Loucy (cell line): ENCODE measurements at regions not wholly inside any gene's neighbourhood (a gene's known extent, or its start where the extent isn't known, plus 50 kb on each side); places are given as distances from the start of the nearest gene placed in this dataset.

Source experiments
- H2AFZ ChIP-seq: fragments of 200-600 bp; sonication (generic); 2 replicates; pipeline ENCODE4 v1.6.0; 2016; ENCODE audit warnings: antibody characterized with exemption, mild to moderate bottlenecking, low read length, moderate library complexity
- H3F3A ChIP-seq: fragments of 200-600 bp; 2 replicates; pipeline ENCODE4 v1.6.0; 2016; ENCODE audit warnings: antibody characterized with exemption, low read depth, mild to moderate bottlenecking
- H3K27me3 ChIP-seq: fragments of 200-600 bp; sonication (generic); 2 replicates; pipeline ENCODE4 v1.6.1; 2014; ENCODE audit warnings: low read length, mild to moderate bottlenecking; ENCODE audit not compliant: insufficient read depth, poor library complexity, severe bottlenecking
- H3K36me3 ChIP-seq: fragments of 200-600 bp; sonication (generic); 2 replicates; pipeline ENCODE4 v1.6.1; 2016; ENCODE audit warnings: low read length; ENCODE audit not compliant: insufficient read depth
- H3K4me1 ChIP-seq: fragments of 200-600 bp; sonication (generic); 2 replicates; pipeline ENCODE4 v1.5.1; 2014; ENCODE audit warnings: low read length, mild to moderate bottlenecking; ENCODE audit not compliant: insufficient read depth, poor library complexity, severe bottlenecking
- H3K4me2 ChIP-seq: fragments of 200-600 bp; sonication (generic); 2 replicates; pipeline ENCODE4 v1.6.0; 2014; ENCODE audit warnings: antibody characterized with exemption, low read length, low read depth, mild to moderate bottlenecking; ENCODE audit not compliant: poor library complexity, severe bottlenecking
- H3K4me3 ChIP-seq: fragments of 200-600 bp; sonication (generic); 2 replicates; pipeline ENCODE4 v1.5.1; 2014; ENCODE audit warnings: low read length, mild to moderate bottlenecking, mixed read lengths; ENCODE audit not compliant: poor library complexity, severe bottlenecking
- H3K79me2 ChIP-seq: fragments of 200-600 bp; sonication (generic); 2 replicates; pipeline ENCODE4 v1.6.1; 2014; ENCODE audit warnings: low read length; ENCODE audit not compliant: insufficient read depth
- H3K9ac ChIP-seq: fragments of 200-600 bp; sonication (generic); 2 replicates; pipeline ENCODE4 v1.6.0; 2014; ENCODE audit warnings: mild to moderate bottlenecking, low read depth, low read length, moderate library complexity; ENCODE audit not compliant: poor library complexity, severe bottlenecking
- H3K9me2 ChIP-seq: fragments of 200-600 bp; sonication (generic); replicated peaks from 2 replicates; pipeline ENCODE4 v1.6.1; 2016; ENCODE audit warnings: low read depth, low read length, mixed read lengths
- H3K9me3 ChIP-seq: fragments of 200-600 bp; sonication (generic); 2 replicates; pipeline ENCODE4 v1.6.1; 2014; ENCODE audit warnings: mild to moderate bottlenecking, antibody characterized with exemption, low read length, low read depth; ENCODE audit not compliant: insufficient read depth
- H4K20me1 ChIP-seq: fragments of 200-600 bp; sonication (generic); 2 replicates; pipeline ENCODE4 v1.6.0; 2014; ENCODE audit warnings: antibody characterized with exemption, low read length, mild to moderate bottlenecking; ENCODE audit not compliant: insufficient read depth, poor library complexity, severe bottlenecking
- CTCF ChIP-seq: fragments of 200-600 bp; sonication (generic); conservative IDR thresholded peaks from 2 replicates; pipeline ENCODE4 v1.5.1; 2014; ENCODE audit warnings: mild to moderate bottlenecking, antibody characterized with exemption, low read length
- EZH2phosphoT487 ChIP-seq: fragments of 200-600 bp; IDR thresholded peaks from 2 replicates; pipeline ENCODE4 v1.6.1; 2018; ENCODE audit warnings: antibody characterized with exemption, mild to moderate bottlenecking, moderate library complexity, borderline replicate concordance

- Histone ChIP-seq H4K20me1 (no peaks in the 10 kb centered on the region), H3K36me3 (no peaks in the 10 kb centered on the region), H3K9me2 (no peaks in the 10 kb centered on the region), H3K4me3 (no peak overlapping the region), H3K4me2 (no peak overlapping the region), H3K9me3 (no peaks in the 10 kb centered on the region), H3K27me3 (no peaks in the 10 kb centered on the region), H3K4me1 (peaks cover 24% of the 10 kb centered on the region), H3F3A (peaks cover 5% of the 10 kb centered on the region), H3K9ac (peak overlapping the region; percentile 27), H2AFZ (peak overlapping the region; percentile 89), H3K79me2 (no peaks in the 10 kb centered on the region)
- TF ChIP-seq EZH2phosphoT487, result no peak
- no peak for TF ChIP-seq CTCF
Measured at GRCh38 chr10:31087851-31088250, 56.2 kb upstream of the ZNF438 start.

GRCh38 chr10:31090894-31091607, 59.4 kb upstream of the ZNF438 start:
- H4K20me1 ChIP-seq, result no peaks in the 10 kb centered on the region
- peak overlapping the region; percentile 44 for H2AFZ ChIP-seq
- peak overlapping the region; percentile 49 for H3K9ac ChIP-seq
- no peaks in the 10 kb centered on the region for H3K36me3 ChIP-seq
- H3K27me3 ChIP-seq, result no peaks in the 10 kb centered on the region
- H3F3A ChIP-seq, result peaks cover 5% of the 10 kb centered on the region
- H3K79me2 ChIP-seq, result no peaks in the 10 kb centered on the region
- TF ChIP-seq CTCF (no peak), EZH2phosphoT487 (no peak)
- peaks cover 23% of the 10 kb centered on the region for H3K4me1 ChIP-seq
- H3K4me3 ChIP-seq, result peak overlapping the region; percentile 53
- H3K9me3 ChIP-seq, result no peaks in the 10 kb centered on the region
- peak overlapping the region; percentile 67 for H3K4me2 ChIP-seq
- no peaks in the 10 kb centered on the region for H3K9me2 ChIP-seq

- Histone ChIP-seq H3K4me3 (no peak overlapping the region), H3K9ac (no peak overlapping the region), H3K4me1 (peaks cover 30% of the 10 kb centered on the region), H3K36me3 (no peaks in the 10 kb centered on the region), H3K9me3 (no peaks in the 10 kb centered on the region), H3K4me2 (no peak overlapping the region), H3K79me2 (no peaks in the 10 kb centered on the region), H3K9me2 (no peaks in the 10 kb centered on the region), H4K20me1 (no peaks in the 10 kb centered on the region), H3F3A (no peaks in the 10 kb centered on the region), H3K27me3 (no peaks in the 10 kb centered on the region), H2AFZ (no peak overlapping the region; the same call in 1 of the 2 replicates)
- TF ChIP-seq EZH2phosphoT487 (no peak), CTCF (no peak)
Measured at GRCh38 chr10:31095677-31096560, 64.3 kb upstream of the ZNF438 start.
